NCI-H748 treated with DMSO at 0.1 percent for 48 hours (cell line): ENCODE measurements at regions not wholly inside any gene's neighbourhood (a gene's known extent, or its start where the extent isn't known, plus 50 kb on each side); places are given as distances from the start of the nearest gene placed in this dataset.

Experiments
- DNase-seq: peaks from one replicate; lab custom pipeline; 2025; lab: John Stamatoyannopoulos, UW

DNA sequence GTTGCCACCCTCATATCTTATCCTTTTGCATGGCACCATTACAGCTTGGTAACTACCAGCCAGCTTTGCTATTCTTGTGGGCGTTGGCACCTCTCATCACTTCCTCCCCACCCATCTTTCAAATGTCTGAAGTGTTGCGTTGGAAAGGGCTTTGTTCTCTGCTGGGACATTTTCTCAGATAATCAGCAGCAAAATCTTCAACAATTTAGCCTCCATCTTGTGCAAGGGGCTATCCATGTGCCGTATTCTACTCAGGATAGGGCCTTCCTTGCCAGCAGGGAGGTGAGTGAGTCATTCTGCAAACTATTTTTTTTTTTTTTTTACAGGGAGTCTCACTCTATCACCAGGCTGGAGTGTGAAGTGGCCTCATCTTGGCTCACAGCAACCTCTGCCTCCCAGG, 62.1 kb upstream of the NUDT12 start:
- no peak for DNase-seq

GRCh38 chr5:103624035-103624480, 61.5 kb upstream of the NUDT12 start:
- DNase-seq: no peak

DNA sequence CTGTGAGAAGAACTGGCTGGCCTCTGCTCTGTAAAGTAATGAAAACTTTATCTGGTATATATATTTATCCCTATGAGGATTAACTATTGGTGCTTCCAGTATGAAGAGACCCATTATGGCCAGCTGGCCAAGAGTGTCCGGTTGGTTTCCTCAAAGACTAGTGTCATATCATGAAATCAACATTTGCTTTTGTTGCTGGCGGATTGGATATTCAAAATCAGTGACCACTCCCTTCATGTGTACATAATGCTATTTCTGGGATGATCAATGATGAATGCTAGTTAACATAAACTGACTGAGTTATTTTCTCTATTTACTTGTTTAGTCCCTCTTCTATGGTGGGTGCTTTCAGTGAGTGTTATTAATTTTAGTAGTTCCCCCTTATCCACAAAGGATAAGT, 60.8 kb upstream of the NUDT12 start:
- no peak for DNase-seq

DNA sequence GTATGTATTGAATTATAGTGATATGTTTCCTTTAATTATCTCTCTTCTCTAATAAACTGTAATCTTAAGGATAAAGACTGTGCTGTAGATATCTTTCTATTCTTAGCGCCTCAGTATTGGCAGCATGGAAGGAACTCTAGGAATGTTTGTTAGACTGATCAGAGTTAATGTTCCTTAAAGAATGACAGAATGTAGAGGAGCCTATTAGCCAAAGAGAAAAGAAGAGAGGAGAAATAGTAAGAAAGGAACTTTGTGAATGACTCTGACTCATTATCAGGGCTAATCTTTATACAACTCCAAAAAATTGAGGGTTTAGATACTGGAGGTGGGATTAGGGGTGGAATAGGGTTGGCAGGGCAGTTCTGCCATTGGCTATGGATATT, 59.0 kb upstream of the NUDT12 start:
- DNase-seq: no peak

DNA sequence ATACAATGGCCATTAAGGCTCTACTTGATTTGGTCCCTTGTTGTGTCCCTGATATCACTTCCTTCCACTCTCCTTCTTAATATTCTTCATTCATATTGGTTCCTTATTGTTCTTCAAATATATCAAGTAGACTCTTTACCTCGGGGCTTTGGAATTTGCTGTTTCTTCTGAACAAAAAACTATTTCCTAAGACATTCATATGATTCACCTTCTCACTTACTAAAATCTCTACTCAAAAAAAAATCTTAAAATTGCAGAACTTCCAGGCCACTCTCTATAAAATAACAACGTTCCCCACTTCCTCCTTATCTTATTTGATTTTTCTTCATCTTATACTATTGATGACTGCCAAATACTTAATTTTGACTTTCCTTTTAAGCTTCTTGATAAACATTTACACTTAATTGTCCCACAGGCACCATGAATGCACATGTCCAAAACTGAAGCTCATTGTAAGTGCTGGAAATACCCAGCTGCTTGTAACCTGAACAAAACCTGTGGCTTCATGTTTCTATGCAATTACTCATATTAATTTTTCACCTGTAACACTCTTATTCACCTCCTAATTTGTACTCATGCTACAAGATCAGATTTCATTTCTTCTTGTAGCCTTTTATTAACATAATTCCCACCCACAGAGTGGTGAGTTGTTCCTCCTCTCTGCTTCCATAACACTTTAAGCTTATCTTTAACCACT, 58.4 kb upstream of the NUDT12 start:
- no peak for DNase-seq

DNA sequence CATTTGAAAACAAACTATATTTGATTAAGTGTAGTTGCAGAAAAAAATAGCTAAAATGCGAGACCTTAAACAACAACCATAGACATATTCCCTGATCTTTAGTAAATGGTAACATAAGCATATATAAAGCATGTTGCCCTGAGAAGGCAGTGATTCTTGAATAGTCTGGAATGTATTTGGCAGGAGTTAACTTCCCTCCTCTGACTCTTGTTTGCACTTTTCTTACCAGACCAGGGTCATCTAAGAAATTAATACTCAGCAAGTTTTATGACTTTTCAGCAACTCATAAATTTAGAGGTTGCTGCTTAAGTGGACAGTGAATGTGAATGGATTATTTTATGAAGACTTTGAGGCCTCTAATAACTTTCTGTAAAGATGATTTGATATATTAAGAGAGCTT, 55.3 kb upstream of the NUDT12 start:
- no peak for DNase-seq

DNA sequence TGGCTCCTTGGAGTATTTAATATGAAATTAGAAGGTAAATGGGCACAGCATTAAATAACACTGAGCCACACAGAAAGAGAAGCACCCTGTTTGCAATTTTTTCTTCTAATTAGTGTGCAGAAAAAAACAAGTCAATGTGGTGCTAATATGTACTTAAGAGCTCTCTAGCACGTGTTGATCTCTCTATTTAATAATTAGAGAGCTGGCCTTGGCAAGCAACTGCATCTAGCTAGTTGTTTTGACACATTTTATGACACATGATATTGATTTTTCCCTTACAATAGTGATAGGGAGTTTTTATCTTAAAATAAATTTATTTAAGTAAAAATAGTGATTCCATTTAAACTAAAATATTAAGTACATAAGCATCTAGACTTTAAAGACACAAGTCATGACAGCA, 54.5 kb upstream of the NUDT12 start:
- peak; percentile 38 for DNase-seq

- no peak for DNase-seq
These were observed 50.0 kb upstream of the NUDT12 start for GRCh38 chr5:103612545-103612944.
